Gastroesophageal sphincter (tissue), 4 donors: ENCODE measurements at regions not wholly inside any gene's neighbourhood (a gene's known extent, or its start where the extent isn't known, plus 50 kb on each side); places are given as distances from the start of the nearest gene placed in this dataset.

Source experiments
- ATAC-seq: fragments of 150-250 bp; one replicate; pipeline ENCODE4 v1.9.1; 2016; ENCODE audit warnings: mild to moderate bottlenecking, moderate library complexity
- H3K27ac ChIP-seq, 4 donors: fragments of 200-600 bp; sonication (generic) in 3 of 4; 1 replicate in 3 of 4; 2 replicates in 1 of 4; pipeline ENCODE4 v1.5.1; 2016 to 2019
- H3K27me3 ChIP-seq: fragments of 200-600 bp; sonication (generic); one replicate; pipeline ENCODE4 v1.5.1; 2019
- H3K36me3 ChIP-seq, 2 donors: fragments of 200-600 bp; sonication (generic); one replicate each; pipeline ENCODE4 v1.5.1; 2019; ENCODE audit warnings: control low read depth in 1 of 2
- H3K4me1 ChIP-seq, 3 donors: fragments of 200-600 bp; sonication (generic); 1 replicate in 2 of 3; 2 replicates in 1 of 3; pipeline ENCODE4 v1.5.1; 2016 to 2019; ENCODE audit warnings: control low read depth in 2 of 3
- H3K4me3 ChIP-seq, 2 donors: fragments of 200-600 bp; sonication (generic); one replicate each; pipeline ENCODE4 v1.5.1; 2019; ENCODE audit warnings: mild to moderate bottlenecking in 1 of 2, moderate library complexity in 1 of 2
- H3K9me3 ChIP-seq, 3 donors: fragments of 200-600 bp; sonication (generic); one replicate each; pipeline ENCODE4 v1.5.1; 2017 to 2019; ENCODE audit warnings: control low read depth in 2 of 3
- CTCF ChIP-seq, 4 experiments: fragments of 200-600 bp in 2 of 4; fragments of 450-650 bp in 2 of 4; sonication (generic) in 1 of 4; IDR thresholded peaks; one replicate each; pipeline ENCODE4 v1.5.1; 2017 to 2019; ENCODE audit warnings: antibody characterized with exemption in 4 of 4, mild to moderate bottlenecking in 2 of 4, moderate library complexity in 2 of 4
- EP300 ChIP-seq: sonication (generic); formaldehyde crosslinking; IDR thresholded peaks from one replicate; pipeline ENCODE4 v1.6.1; 2017; ENCODE audit warnings: antibody characterized with exemption, mild to moderate bottlenecking
- POLR2A ChIP-seq, 2 donors: fragments of 450-650 bp; IDR thresholded peaks; one replicate each; pipeline ENCODE4 v1.6.1; 2017; ENCODE audit warnings: antibody characterized with exemption in 2 of 2, mild to moderate bottlenecking in 2 of 2, moderate library complexity in 1 of 2
- POLR2AphosphoS5 ChIP-seq: sonication (generic); formaldehyde crosslinking; IDR thresholded peaks from one replicate; pipeline ENCODE4 v1.6.1; 2017; ENCODE audit warnings: antibody characterized with exemption
- WGBS, 2 donors: methylation state at CpG; one replicate each; pipeline ENCODE4 v1.1.5; 2018; ENCODE audit warnings: low coverage in 1 of 2; 5-methylcytosine and 5-hydroxymethylcytosine counted together

- H3K9me3 ChIP-seq, result peaks cover 0 to 13% (median 0%) of the 10 kb centered on the region in 3 donors
- TF ChIP-seq POLR2A (IDR thresholded peaks at IDR 0.05), result no peak
- TF ChIP-seq POLR2AphosphoS5, result no peak
- TF ChIP-seq CTCF (IDR thresholded peaks at IDR 0.05), result no peak
- no peak for TF ChIP-seq EP300
- no peaks in the 10 kb centered on the region for H3K36me3 ChIP-seq
- no peaks in the 10 kb centered on the region for H3K4me1 ChIP-seq
- H3K4me3 ChIP-seq, result no peak overlapping the region
- H3K27me3 ChIP-seq, result peaks cover 66% of the 10 kb centered on the region
- ATAC-seq, result no peak
- H3K27ac ChIP-seq, result no peak overlapping the region
Observed at GRCh38 chr20:60092729-60093128, 134.5 kb downstream of the CDH26 start.

- no peak for ATAC-seq
- Histone ChIP-seq H3K9me3 (peaks cover 0 to 13% (median 0%) of the 10 kb centered on the region in 3 donors), H3K4me1 (no peaks in the 10 kb centered on the region), H3K4me3 (no peak overlapping the region), H3K27ac (no peak overlapping the region), H3K36me3 (no peaks in the 10 kb centered on the region), H3K27me3 (peaks cover 43% of the 10 kb centered on the region)
- 90 to 96% methylated on average over 4 of the region's 5 CpGs for WGBS, 2 donors
- TF ChIP-seq EP300 (no peak), CTCF (IDR thresholded peaks at IDR 0.05) (no peak), POLR2AphosphoS5 (no peak), POLR2A (IDR thresholded peaks at IDR 0.05) (no peak)
Observed at GRCh38 chr20:60095456-60095855, 137.2 kb downstream of the CDH26 start.

GRCh38 chr20:60096166-60096565 is 137.9 kb downstream of the CDH26 start:
- Histone ChIP-seq H3K27me3 (peaks cover 38% of the 10 kb centered on the region), H3K36me3 (no peaks in the 10 kb centered on the region), H3K9me3 (peaks cover 0 to 13% (median 0%) of the 10 kb centered on the region in 3 donors), H3K27ac (no peak overlapping the region), H3K4me1 (no peaks in the 10 kb centered on the region), H3K4me3 (no peak overlapping the region)
- ATAC-seq, result no peak
- TF ChIP-seq POLR2AphosphoS5 (no peak), EP300 (no peak)
- WGBS, 2 donors, result 60 to 100% methylated on average over 2 to 3 of the region's 10 CpGs

- no peak overlapping the region for H3K27ac ChIP-seq
- no peak for ATAC-seq
- H3K4me1 ChIP-seq, result no peaks in the 10 kb centered on the region
- WGBS, 2 donors, result 81 to 89% methylated on average over 4 of the region's 4 CpGs
- H3K36me3 ChIP-seq, result no peaks in the 10 kb centered on the region
- peaks cover 0 to 12% (median 0%) of the 10 kb centered on the region in 3 donors for H3K9me3 ChIP-seq
- H3K27me3 ChIP-seq, result peaks cover 37% of the 10 kb centered on the region
- no peak overlapping the region for H3K4me3 ChIP-seq
- TF ChIP-seq EP300 (no peak), CTCF (IDR thresholded peaks at IDR 0.05) (no peak)
Observed at GRCh38 chr20:60097285-60097684, 139.1 kb downstream of the CDH26 start.

- no peak overlapping the region for H3K4me3 ChIP-seq
- WGBS, 2 donors, result 41 to 67% methylated on average over 1 to 3 of the region's 5 CpGs
- TF ChIP-seq POLR2A (IDR thresholded peaks at IDR 0.05), result no peak
- TF ChIP-seq POLR2AphosphoS5, result no peak
- no peak for TF ChIP-seq EP300
- no peak for TF ChIP-seq CTCF (IDR thresholded peaks at IDR 0.05)
- ATAC-seq, result no peak
- no peak overlapping the region for H3K27ac ChIP-seq
- no peaks in the 10 kb centered on the region for H3K36me3 ChIP-seq
- peaks cover 32% of the 10 kb centered on the region for H3K27me3 ChIP-seq
- no peaks in the 10 kb centered on the region for H3K9me3 ChIP-seq
- H3K4me1 ChIP-seq, result no peaks in the 10 kb centered on the region
Observed at GRCh38 chr20:60100780-60101179, 142.6 kb downstream of the CDH26 start.
